OCI-LY1 (cell line): ENCODE measurements at regions not wholly inside any gene's neighbourhood (a gene's known extent, or its start where the extent isn't known, plus 50 kb on each side); places are given as distances from the start of the nearest gene placed in this dataset.

ENCODE experiments used
- H2AFZ ChIP-seq: fragments of 200-600 bp; sonication (generic), shearing (Covaris generic); 2 replicates; pipeline ENCODE4 v1.6.0; 2014; ENCODE audit warnings: antibody characterized with exemption, mild to moderate bottlenecking, low read length
- H3F3A ChIP-seq: fragments of 200-600 bp; sonication (generic), shearing (Covaris generic); 2 replicates; pipeline ENCODE4 v1.6.0; 2014; ENCODE audit warnings: mild to moderate bottlenecking, antibody characterized with exemption, low read length, moderate library complexity; ENCODE audit not compliant: insufficient read depth
- H3K27ac ChIP-seq: fragments of 200-600 bp; sonication (generic); 2 replicates; pipeline ENCODE4 v1.5.1; 2014; ENCODE audit warnings: low read length, mixed run types, mild to moderate bottlenecking, low read depth; ENCODE audit not compliant: poor library complexity, severe bottlenecking
- H3K27me3 ChIP-seq: fragments of 200-600 bp; sonication (generic); 2 replicates; pipeline ENCODE4 v1.6.0; 2014; ENCODE audit warnings: antibody characterized with exemption, mild to moderate bottlenecking, low read length, moderate library complexity; ENCODE audit not compliant: insufficient read depth
- H3K36me3 ChIP-seq: fragments of 200-600 bp; sonication (generic); 2 replicates; pipeline ENCODE4 v1.6.1; 2014; ENCODE audit warnings: mild to moderate bottlenecking, antibody characterized with exemption, low read length, moderate library complexity, mixed read lengths; ENCODE audit not compliant: insufficient read depth
- H3K4me1 ChIP-seq: fragments of 200-600 bp; sonication (generic); 2 replicates; pipeline ENCODE4 v1.5.1; 2014; ENCODE audit warnings: mild to moderate bottlenecking, low read length, moderate library complexity; ENCODE audit not compliant: insufficient read depth, severe bottlenecking
- H3K4me2 ChIP-seq: fragments of 200-600 bp; sonication (generic), shearing (Covaris generic); 2 replicates; pipeline ENCODE4 v1.6.1; 2014; ENCODE audit warnings: low read length
- H3K4me3 ChIP-seq: fragments of 200-600 bp; sonication (generic); 2 replicates; pipeline ENCODE4 v1.5.1; 2014; ENCODE audit warnings: low read length, low read depth, mild to moderate bottlenecking, mixed read lengths; ENCODE audit not compliant: poor library complexity, severe bottlenecking
- H3K79me2 ChIP-seq: fragments of 200-600 bp; shearing (Covaris generic); 2 replicates; pipeline ENCODE4 v1.6.1; 2016; ENCODE audit warnings: mixed run types, low read length, mixed read lengths; ENCODE audit not compliant: insufficient read depth
- H3K9ac ChIP-seq: fragments of 200-600 bp; sonication (generic), shearing (Covaris generic); 2 replicates; pipeline ENCODE4 v1.6.1; 2014; ENCODE audit warnings: mild to moderate bottlenecking, low read length, mixed read lengths
- H3K9me2 ChIP-seq: fragments of 200-600 bp; sonication (generic), shearing (Covaris generic); 2 replicates; pipeline ENCODE4 v1.6.1; 2014; ENCODE audit warnings: low read depth, mild to moderate bottlenecking, low read length, mixed read lengths
- H3K9me3 ChIP-seq: fragments of 200-600 bp; shearing (Covaris generic); 2 replicates; pipeline ENCODE4 v1.6.1; 2014; ENCODE audit warnings: low read length, mixed read lengths
- H4K20me1 ChIP-seq: fragments of 200-600 bp; sonication (generic), shearing (Covaris generic); 2 replicates; pipeline ENCODE4 v1.6.0; 2016; ENCODE audit warnings: mild to moderate bottlenecking, low read length; ENCODE audit not compliant: insufficient read depth
- CTCF ChIP-seq: fragments of 200-600 bp; sonication (generic), shearing (Covaris generic); IDR thresholded peaks from 2 replicates; pipeline ENCODE4 v1.5.1; 2017; ENCODE audit warnings: mild to moderate bottlenecking, antibody characterized with exemption, low read length, moderate library complexity, mixed read lengths
- EZH2 ChIP-seq: fragments of 200-600 bp; sonication (generic), shearing (Covaris generic); IDR thresholded peaks from 2 replicates; pipeline ENCODE4 v1.8.0; 2017; ENCODE audit warnings: borderline replicate concordance, mixed run types, mild to moderate bottlenecking, antibody characterized with exemption, low read length, moderate library complexity, mixed read lengths

DNA sequence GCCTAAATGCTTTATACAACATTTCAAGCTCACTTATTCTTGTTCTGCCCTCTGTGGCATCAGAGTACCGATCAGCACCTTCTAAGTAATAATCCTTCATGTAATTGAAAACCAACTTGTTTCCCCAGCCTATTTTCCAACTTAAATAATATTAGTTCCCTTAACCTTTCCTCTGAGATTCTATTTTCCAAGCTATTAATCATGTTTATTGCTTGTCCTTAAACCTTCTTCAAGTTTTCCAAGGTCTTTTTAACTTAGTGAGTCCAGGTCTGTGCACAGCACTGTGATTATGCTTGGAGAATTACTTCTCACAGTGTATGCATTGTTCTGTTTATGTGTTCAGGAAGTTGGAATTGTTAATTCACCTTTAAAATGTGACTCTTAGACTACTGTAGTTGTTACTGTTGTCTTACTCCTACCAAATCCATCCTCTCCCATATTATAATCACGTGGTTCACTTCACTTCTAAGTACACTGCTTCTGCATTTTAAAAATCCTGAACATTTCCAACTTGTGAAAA lies 1039.3 kb upstream of the FOXG1 start:
- H3K9ac ChIP-seq, result no peak overlapping the region
- no peaks in the 10 kb centered on the region for H4K20me1 ChIP-seq
- no peaks in the 10 kb centered on the region for H3K36me3 ChIP-seq
- no peaks in the 10 kb centered on the region for H3K79me2 ChIP-seq
- peaks cover 6% of the 10 kb centered on the region for H3K4me1 ChIP-seq
- H3K4me2 ChIP-seq, result no peak overlapping the region
- no peaks in the 10 kb centered on the region for H3K9me3 ChIP-seq
- no peaks in the 10 kb centered on the region for H3K9me2 ChIP-seq
- H2AFZ ChIP-seq, result no peak overlapping the region
- no peak overlapping the region for H3K4me3 ChIP-seq
- TF ChIP-seq CTCF (no peak), EZH2 (no peak)
- no peaks in the 10 kb centered on the region for H3F3A ChIP-seq
- H3K27ac ChIP-seq, result no peak overlapping the region
- H3K27me3 ChIP-seq, result no peaks in the 10 kb centered on the region

DNA sequence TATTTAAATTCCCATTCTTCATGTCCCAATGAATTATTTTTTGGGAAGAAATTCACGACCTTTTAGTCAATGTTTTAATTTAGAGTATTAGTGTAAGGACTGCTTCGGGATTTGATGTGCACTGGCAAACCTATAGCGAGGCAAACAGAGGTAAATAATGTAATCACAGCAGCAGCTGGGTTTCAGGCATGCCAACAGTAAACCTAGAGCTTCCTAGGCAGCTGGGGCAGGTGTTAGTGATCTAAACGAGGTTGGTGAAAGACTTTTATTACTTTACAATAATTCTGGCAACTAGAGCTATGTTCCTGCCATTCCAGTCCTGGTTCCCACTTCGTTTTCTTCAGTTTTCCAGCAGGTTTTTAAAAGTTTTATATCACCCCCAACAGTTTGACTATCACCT lies 1036.4 kb upstream of the FOXG1 start:
- Histone ChIP-seq H3K4me3 (no peak overlapping the region), H3F3A (no peaks in the 10 kb centered on the region), H3K9me3 (no peaks in the 10 kb centered on the region), H2AFZ (no peak overlapping the region), H3K27me3 (no peaks in the 10 kb centered on the region), H4K20me1 (no peaks in the 10 kb centered on the region), H3K4me2 (no peak overlapping the region), H3K79me2 (no peaks in the 10 kb centered on the region), H3K27ac (no peak overlapping the region), H3K9me2 (no peaks in the 10 kb centered on the region), H3K4me1 (no peaks in the 10 kb centered on the region), H3K9ac (no peak overlapping the region), H3K36me3 (no peaks in the 10 kb centered on the region)
- TF ChIP-seq EZH2 (no peak), CTCF (no peak)

DNA sequence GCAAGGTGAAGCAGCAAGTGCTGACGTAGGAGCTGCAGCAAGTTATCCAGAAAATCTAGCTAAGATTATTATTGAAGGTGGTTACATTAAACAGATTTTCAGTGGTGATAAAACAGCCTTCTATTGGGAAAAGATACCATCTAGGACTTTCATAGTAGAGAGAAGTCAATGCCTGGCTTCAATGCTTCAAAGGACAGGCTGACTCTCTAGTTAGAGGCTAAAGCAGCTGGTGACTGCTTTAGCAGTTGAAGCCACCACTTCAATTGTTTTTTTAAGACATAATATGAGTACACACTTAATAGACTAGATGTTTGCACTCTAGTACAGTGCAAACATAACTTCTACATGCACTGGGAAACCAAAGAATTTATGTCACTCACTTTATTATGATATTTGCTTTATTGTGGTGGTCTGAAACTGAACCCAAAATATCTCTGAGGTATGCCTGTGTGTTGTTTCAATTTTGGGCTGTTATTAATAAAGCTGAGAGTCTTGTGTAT lies 1026.9 kb upstream of the FOXG1 start:
- Histone ChIP-seq H3K9ac (no peak overlapping the region), H3K4me3 (no peak overlapping the region)
- TF ChIP-seq CTCF, result no peak
- no peak for TF ChIP-seq EZH2

More for the DNA sequence above, 1026.9 kb upstream of the FOXG1 start:
- H3K9me3 ChIP-seq, result no peaks in the 10 kb centered on the region
- no peaks in the 10 kb centered on the region for H3K79me2 ChIP-seq
- H3K4me2 ChIP-seq, result no peak overlapping the region; the same call in 1 of the 2 replicates
- no peaks in the 10 kb centered on the region; the same call in 1 of the 2 replicates for H3F3A ChIP-seq
- no peak overlapping the region for H2AFZ ChIP-seq
- peaks cover 20% of the 10 kb centered on the region for H3K4me1 ChIP-seq
- no peaks in the 10 kb centered on the region for H3K36me3 ChIP-seq
- H3K27me3 ChIP-seq, result no peaks in the 10 kb centered on the region
- no peaks in the 10 kb centered on the region for H4K20me1 ChIP-seq
- H3K27ac ChIP-seq, result peak overlapping the region; percentile 6
- no peaks in the 10 kb centered on the region for H3K9me2 ChIP-seq
